Activated naive CD8-positive, alpha-beta T cell treated with anti-CD3 and anti-CD28 coated beads, Interleukin-2, amount 50 U/mL, for 24 hours (primary cell): ENCODE measurements at regions not wholly inside any gene's neighbourhood (a gene's known extent, or its start where the extent isn't known, plus 50 kb on each side); places are given as distances from the start of the nearest gene placed in this dataset.

Experiments
- ATAC-seq: fragments of 150-1000 bp; cut with Tn5 transposase; one replicate; pipeline ENCODE4 v1.10.0; 2021
- DNase-seq: peaks from one replicate; pipeline ENCODE4 v3.0.0; 2021
- H3K27ac Mint-ChIP-seq: one replicate; pipeline ENCODE4 v1.8.0; 2021; ENCODE audit warnings: mild to moderate bottlenecking, mixed read lengths
- H3K27me3 Mint-ChIP-seq: one replicate; pipeline ENCODE4 v1.8.0; 2021; ENCODE audit warnings: mixed read lengths
- H3K36me3 Mint-ChIP-seq: one replicate; pipeline ENCODE4 v1.8.0; 2021; ENCODE audit warnings: low read depth, mixed read lengths
- H3K4me1 Mint-ChIP-seq: one replicate; pipeline ENCODE4 v1.8.0; 2021; ENCODE audit warnings: mixed read lengths
- H3K4me3 Mint-ChIP-seq: one replicate; pipeline ENCODE4 v1.8.0; 2021; ENCODE audit warnings: mild to moderate bottlenecking, moderate library complexity, mixed read lengths
- H3K9me3 Mint-ChIP-seq: one replicate; pipeline ENCODE4 v1.8.0; 2021; ENCODE audit warnings: mixed read lengths

- Mint-ChIP-seq H3K9me3 (peaks cover 11% of the 10 kb centered on the region), H3K36me3 (no peaks in the 10 kb centered on the region), H3K27me3 (no peaks in the 10 kb centered on the region), H3K4me1 (no peaks in the 10 kb centered on the region), H3K4me3 (no peak overlapping the region), H3K27ac (no peak overlapping the region)
- ATAC-seq (no peak), DNase-seq (no peak)
Measured at GRCh38 chr16:35182043-35182677, 1722.7 kb downstream of the TP53TG3F start.

GRCh38 chr16:35182943-35183550, 1723.6 kb downstream of the TP53TG3F start:
- H3K27me3 Mint-ChIP-seq, result no peaks in the 10 kb centered on the region
- H3K9me3 Mint-ChIP-seq, result peaks cover 9% of the 10 kb centered on the region
- H3K27ac Mint-ChIP-seq, result no peak overlapping the region
- ATAC-seq (no peak), DNase-seq (no peak)
- no peak overlapping the region for H3K4me3 Mint-ChIP-seq
- no peaks in the 10 kb centered on the region for H3K36me3 Mint-ChIP-seq
- H3K4me1 Mint-ChIP-seq, result no peaks in the 10 kb centered on the region

- H3K9me3 Mint-ChIP-seq, result peaks cover 9% of the 10 kb centered on the region
- no peaks in the 10 kb centered on the region for H3K4me1 Mint-ChIP-seq
- H3K36me3 Mint-ChIP-seq, result no peaks in the 10 kb centered on the region
- no peak overlapping the region for H3K27ac Mint-ChIP-seq
- H3K4me3 Mint-ChIP-seq, result no peak overlapping the region
- no peak for DNase-seq
- H3K27me3 Mint-ChIP-seq, result no peaks in the 10 kb centered on the region
- no peak for ATAC-seq
Measured at GRCh38 chr16:35184356-35184870, 1725.0 kb downstream of the TP53TG3F start.

DNA sequence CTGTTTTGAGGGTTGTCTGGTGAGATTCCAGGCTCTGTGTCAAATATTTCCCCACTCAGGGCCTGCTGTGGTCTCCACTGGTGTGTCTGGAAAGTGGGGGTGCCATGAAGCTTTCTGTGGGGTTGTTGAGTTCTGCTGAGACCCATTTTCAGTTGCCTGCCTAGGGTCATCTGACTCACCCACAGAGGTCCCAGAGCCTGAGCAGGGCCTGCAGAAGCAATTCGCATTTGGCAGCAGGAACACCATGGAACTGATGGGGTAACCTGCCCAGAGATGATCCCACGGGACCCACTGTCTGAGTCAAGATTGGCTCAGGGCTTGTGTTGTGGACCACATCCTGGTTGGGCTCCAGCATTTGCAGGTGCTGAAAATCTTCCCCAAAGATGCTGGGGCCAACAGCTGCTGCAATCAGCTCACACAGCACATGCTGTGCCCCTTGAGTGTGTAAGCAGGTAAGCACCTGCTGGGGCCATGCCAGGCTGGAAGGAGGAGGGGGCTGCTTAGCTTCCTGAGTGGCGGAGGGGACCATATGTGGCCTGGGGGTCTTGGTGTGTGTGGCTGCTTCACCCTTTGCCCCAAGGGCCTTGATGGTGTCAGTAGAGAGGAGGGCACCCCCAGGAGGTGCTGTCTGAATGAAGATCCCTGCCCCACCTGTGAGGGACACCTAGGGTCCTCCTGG, 1726.1 kb downstream of the TP53TG3F start:
- ATAC-seq, result no peak
- Mint-ChIP-seq H3K27ac (no peak overlapping the region), H3K4me3 (no peak overlapping the region), H3K36me3 (no peaks in the 10 kb centered on the region), H3K27me3 (no peaks in the 10 kb centered on the region), H3K9me3 (peaks cover 4% of the 10 kb centered on the region), H3K4me1 (no peaks in the 10 kb centered on the region)
- no peak for DNase-seq

- Mint-ChIP-seq H3K27me3 (no peaks in the 10 kb centered on the region), H3K9me3 (peaks cover 4% of the 10 kb centered on the region), H3K4me3 (no peak overlapping the region), H3K4me1 (no peaks in the 10 kb centered on the region), H3K27ac (no peak overlapping the region), H3K36me3 (no peaks in the 10 kb centered on the region)
- ATAC-seq (no peak), DNase-seq (no peak)
Measured at GRCh38 chr16:35186045-35186759, 1726.8 kb downstream of the TP53TG3F start.

GRCh38 chr16:35187665-35188225, 1728.3 kb downstream of the TP53TG3F start:
- DNase-seq (no peak), ATAC-seq (no peak)
- H3K9me3 Mint-ChIP-seq, result peaks cover 4% of the 10 kb centered on the region
- H3K27ac Mint-ChIP-seq, result no peak overlapping the region
- H3K36me3 Mint-ChIP-seq, result no peaks in the 10 kb centered on the region
- H3K27me3 Mint-ChIP-seq, result no peaks in the 10 kb centered on the region
- no peak overlapping the region for H3K4me3 Mint-ChIP-seq
- H3K4me1 Mint-ChIP-seq, result no peaks in the 10 kb centered on the region

DNA sequence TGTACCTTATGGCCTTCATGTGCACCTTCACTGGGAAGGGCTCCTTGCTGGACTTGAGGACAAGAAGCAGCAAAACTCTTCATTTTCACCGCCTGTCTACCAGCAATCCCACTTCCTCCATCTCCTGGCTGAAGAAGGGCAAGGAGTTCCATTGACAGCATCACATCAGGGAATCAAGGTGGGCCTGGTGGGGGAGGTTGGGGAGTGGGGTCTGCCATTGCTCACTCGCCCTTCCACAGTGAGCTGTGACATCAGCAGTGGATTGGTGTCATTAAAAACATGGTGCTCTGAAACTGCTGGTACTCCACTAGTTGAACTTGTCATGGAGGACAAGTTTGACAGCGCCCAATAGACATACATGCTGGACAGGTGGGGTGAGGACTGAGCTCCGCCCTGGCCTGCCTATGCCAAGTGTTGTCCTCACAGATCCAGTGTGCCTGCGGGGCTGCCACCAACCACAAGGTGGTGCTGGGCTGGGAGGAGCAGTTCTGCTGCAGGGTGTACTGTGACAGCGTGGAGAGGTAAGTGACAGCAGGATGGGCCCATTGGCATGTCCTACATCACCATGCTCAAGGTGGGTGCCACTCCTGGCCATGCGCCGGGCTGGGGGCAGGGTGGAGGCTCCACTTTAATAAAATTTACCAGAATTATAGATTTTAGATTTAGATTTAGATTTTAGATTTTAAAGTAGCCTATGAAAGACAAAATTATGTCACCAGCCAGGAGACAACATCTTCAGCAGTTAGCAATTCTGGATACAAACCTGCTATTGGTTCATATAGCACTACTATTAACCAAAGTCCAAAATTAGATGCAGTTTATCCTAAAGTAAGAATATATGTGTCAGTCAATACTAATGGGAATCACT, 1729.1 kb downstream of the TP53TG3F start:
- H3K4me1 Mint-ChIP-seq, result no peaks in the 10 kb centered on the region
- ATAC-seq (no peak), DNase-seq (no peak)
- no peak overlapping the region for H3K4me3 Mint-ChIP-seq
- H3K27me3 Mint-ChIP-seq, result no peaks in the 10 kb centered on the region
- no peak overlapping the region for H3K27ac Mint-ChIP-seq
- H3K36me3 Mint-ChIP-seq, result no peaks in the 10 kb centered on the region
- H3K9me3 Mint-ChIP-seq, result peaks cover 4% of the 10 kb centered on the region

- Mint-ChIP-seq H3K27me3 (no peaks in the 10 kb centered on the region), H3K4me3 (no peak overlapping the region), H3K4me1 (no peaks in the 10 kb centered on the region), H3K36me3 (no peaks in the 10 kb centered on the region), H3K27ac (no peak overlapping the region), H3K9me3 (peaks cover 10% of the 10 kb centered on the region)
- DNase-seq (no peak), ATAC-seq (no peak)
Measured at GRCh38 chr16:35192993-35193392, 1733.6 kb downstream of the TP53TG3F start.

DNA sequence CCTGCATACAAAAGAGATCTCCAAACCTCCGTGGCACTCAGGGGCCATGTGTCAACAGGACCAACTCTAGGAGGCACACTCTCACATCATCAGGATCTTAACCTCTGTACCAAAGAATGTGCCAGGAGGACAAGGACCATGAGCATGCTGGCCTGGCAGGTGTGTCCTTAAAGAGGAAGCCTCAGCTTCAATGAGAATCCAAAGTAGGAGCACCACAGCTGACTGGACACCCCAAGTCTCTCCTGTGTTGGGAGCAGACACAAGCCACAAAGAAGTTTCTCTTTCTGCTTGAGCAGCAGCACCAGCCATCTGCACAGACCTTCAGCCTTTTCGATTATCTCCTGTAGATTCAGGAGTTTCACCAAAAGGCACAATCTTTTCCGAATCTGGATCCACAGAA, 1734.5 kb downstream of the TP53TG3F start:
- Mint-ChIP-seq H3K4me1 (no peaks in the 10 kb centered on the region), H3K9me3 (peaks cover 10% of the 10 kb centered on the region), H3K4me3 (no peak overlapping the region), H3K27me3 (no peaks in the 10 kb centered on the region), H3K27ac (no peak overlapping the region), H3K36me3 (no peaks in the 10 kb centered on the region)
- ATAC-seq (no peak), DNase-seq (no peak)

DNA sequence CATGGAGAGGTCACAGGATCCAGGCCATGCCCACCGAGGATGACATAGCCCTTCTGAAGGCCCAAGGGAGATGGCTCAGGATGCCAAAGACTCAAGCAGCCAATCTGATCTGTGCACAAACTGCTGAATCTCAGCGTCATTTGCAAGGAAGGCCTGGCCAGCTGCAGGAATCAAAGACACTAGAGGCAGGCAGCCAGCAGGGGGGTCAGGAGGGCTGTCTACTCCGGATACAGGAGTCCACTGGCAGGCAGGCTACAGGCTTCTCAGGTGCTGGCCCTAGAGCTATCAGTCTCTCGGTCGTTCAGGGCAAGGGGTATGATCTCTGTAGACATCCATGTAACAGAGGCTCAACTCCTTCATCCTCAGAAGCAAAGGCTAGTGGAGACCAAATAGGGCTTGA, 1735.3 kb downstream of the TP53TG3F start:
- no peak for ATAC-seq
- Mint-ChIP-seq H3K27ac (no peak overlapping the region), H3K27me3 (no peaks in the 10 kb centered on the region), H3K4me1 (no peaks in the 10 kb centered on the region), H3K4me3 (no peak overlapping the region), H3K9me3 (peaks cover 10% of the 10 kb centered on the region), H3K36me3 (no peaks in the 10 kb centered on the region)
- no peak for DNase-seq

- ATAC-seq (no peak), DNase-seq (no peak)
- Mint-ChIP-seq H3K36me3 (no peaks in the 10 kb centered on the region), H3K9me3 (peaks cover 13% of the 10 kb centered on the region), H3K4me1 (no peaks in the 10 kb centered on the region), H3K27me3 (no peaks in the 10 kb centered on the region), H3K4me3 (no peak overlapping the region), H3K27ac (no peak overlapping the region)
Measured at GRCh38 chr16:35195173-35195863, 1735.9 kb downstream of the TP53TG3F start.

- H3K9me3 Mint-ChIP-seq, result peaks cover 13% of the 10 kb centered on the region
- DNase-seq (no peak), ATAC-seq (no peak)
- no peaks in the 10 kb centered on the region for H3K27me3 Mint-ChIP-seq
- no peak overlapping the region for H3K4me3 Mint-ChIP-seq
- no peaks in the 10 kb centered on the region for H3K4me1 Mint-ChIP-seq
- H3K36me3 Mint-ChIP-seq, result no peaks in the 10 kb centered on the region
- no peak overlapping the region for H3K27ac Mint-ChIP-seq
Measured at GRCh38 chr16:35195864-35196216, 1736.4 kb downstream of the TP53TG3F start.

GRCh38 chr16:35196313-35196712, 1736.9 kb downstream of the TP53TG3F start:
- no peak for DNase-seq
- no peaks in the 10 kb centered on the region for H3K27me3 Mint-ChIP-seq
- no peak overlapping the region for H3K27ac Mint-ChIP-seq
- ATAC-seq, result no peak
- H3K4me1 Mint-ChIP-seq, result no peaks in the 10 kb centered on the region
- H3K9me3 Mint-ChIP-seq, result peaks cover 15% of the 10 kb centered on the region
- no peak overlapping the region for H3K4me3 Mint-ChIP-seq
- H3K36me3 Mint-ChIP-seq, result no peaks in the 10 kb centered on the region
